NB4 (cell line): ENCODE measurements at regions not wholly inside any gene's neighbourhood (a gene's known extent, or its start where the extent isn't known, plus 50 kb on each side); places are given as distances from the start of the nearest gene placed in this dataset.
"Not testable (repeated sequence)": the region's sequence is repeated elsewhere in the genome, so short reads cannot be mapped to it uniquely, and the experiment has no call there.

Experiments
- DNase-seq: peaks from one replicate; pipeline ENCODE4 v3.0.0; 2010; ENCODE audit warnings: low read depth
- H3K4me3 ChIP-seq: one replicate; pipeline ENCODE4 v1.5.1; 2011; ENCODE audit warnings: mild to moderate bottlenecking, low read depth, low read length, moderate library complexity
- CTCF ChIP-seq: IDR thresholded peaks from one replicate; pipeline ENCODE4 v1.5.1; 2012; ENCODE audit warnings: low read depth, low read length
- MAX ChIP-seq: IDR thresholded peaks from 2 replicates; pipeline ENCODE4 v1.6.1; 2011; ENCODE audit warnings: low read depth, low read length
- MYC ChIP-seq: IDR thresholded peaks from 2 replicates; pipeline ENCODE4 v1.6.1; 2011; ENCODE audit warnings: low read depth, low read length
- POLR2A ChIP-seq: IDR thresholded peaks from 2 replicates; pipeline ENCODE4 v1.6.1; 2011; ENCODE audit warnings: mild to moderate bottlenecking; ENCODE audit not compliant: insufficient read length; ENCODE audit errors: extremely low read depth

- not testable (repeated sequence) for H3K4me3 ChIP-seq, DNase-seq
Measured at GRCh38 chr15:83335542-83335941, 51.1 kb upstream of the BNC1 start.

GRCh38 chr15:83339396-83339795 lies 54.9 kb upstream of the BNC1 start:
- DNase-seq = no peak
- no peak overlapping the region for H3K4me3 ChIP-seq
- no peak for TF ChIP-seq POLR2A
- TF ChIP-seq MYC = no peak
- TF ChIP-seq CTCF = no peak
- TF ChIP-seq MAX = no peak

GRCh38 chr15:83340087-83340486 lies 55.6 kb upstream of the BNC1 start:
- no peak for DNase-seq
- TF ChIP-seq CTCF = no peak
- TF ChIP-seq MAX = no peak
- no peak for TF ChIP-seq POLR2A
- no peak for TF ChIP-seq MYC

GRCh38 chr15:83346342-83346741 lies 61.9 kb upstream of the BNC1 start:
- TF ChIP-seq POLR2A (no peak), MYC (no peak), CTCF (no peak), MAX (no peak)
- DNase-seq = no peak
- no peak overlapping the region for H3K4me3 ChIP-seq

More at GRCh38 chr15:83340087-83340486, 55.6 kb upstream of the BNC1 start:
- H3K4me3 ChIP-seq = no peak overlapping the region

GRCh38 chr15:83352119-83352518 lies 67.7 kb upstream of the BNC1 start:
- no peak for DNase-seq
- no peak overlapping the region for H3K4me3 ChIP-seq
- TF ChIP-seq MYC (no peak), MAX (no peak), CTCF (no peak), POLR2A (no peak)

- no peak overlapping the region for H3K4me3 ChIP-seq
- no peak for DNase-seq
- TF ChIP-seq POLR2A = no peak
- TF ChIP-seq MAX = no peak
- TF ChIP-seq CTCF = no peak
- no peak for TF ChIP-seq MYC
Measured at GRCh38 chr15:83356501-83357399, 72.3 kb upstream of the BNC1 start.
